ENCODE measurements at regions not wholly inside any gene's neighbourhood (a gene's known extent, or its start where the extent isn't known, plus 50 kb on each side); places are given as distances from the start of the nearest gene placed in this dataset.

DNA sequence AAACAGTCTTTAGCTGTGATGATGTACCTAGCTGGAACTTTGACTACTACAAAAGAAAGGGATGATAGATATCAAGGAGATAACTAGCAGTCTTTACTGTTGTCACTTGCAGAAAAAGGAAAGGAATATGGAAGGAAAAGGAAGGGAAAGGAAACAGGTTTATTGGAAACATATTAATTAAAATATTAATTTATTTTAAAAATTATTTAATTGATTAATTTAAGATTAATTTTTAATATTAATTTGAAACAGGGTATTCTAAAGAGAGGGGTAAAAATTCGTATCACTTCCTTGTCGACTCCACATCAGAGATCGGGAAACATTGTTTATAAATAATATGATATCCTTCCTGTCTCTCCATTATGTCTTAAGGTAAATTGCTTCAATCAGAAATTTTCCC, 186.5 kb upstream of the IL15 start:
- Histone ChIP-seq H3K23ac (ENCODE audit: insufficient read length) (no peak overlapping the region), H2BK20ac (ENCODE audit: low read length) (no peak overlapping the region), H3K4me2 (ENCODE audit: insufficient read depth in 1 of 2, low read depth in 2 of 2, low read length in 2 of 2) (no peak overlapping the region), H3K79me2 (ENCODE audit: control insufficient read depth in 1 of 2, insufficient read depth in 2 of 2, low read length in 2 of 2) (no peaks in the 10 kb centered on the region), H3K56ac (replicated peaks; ENCODE audit: insufficient read length, low read depth, low read length) (no peak overlapping the region), H2BK15ac (ENCODE audit: low read length) (no peak overlapping the region), H2BK120ac (replicated peaks; ENCODE audit: low read depth, low read length) (no peak overlapping the region), H3K27ac (ENCODE audit: low read depth, low read length) (no peak overlapping the region), H3K79me1 (ENCODE audit: low read depth, low read length) (no peaks in the 10 kb centered on the region), H3K27me3 (replicated peaks in 1 of 4; ENCODE audit: control insufficient read depth in 3 of 4, extremely low read depth in 1 of 4, insufficient read depth in 3 of 4, low read length in 3 of 4) (no peaks in the 10 kb centered on the region), H4K91ac (replicated peaks; ENCODE audit: insufficient read length, low read length) (no peak overlapping the region), H3K36me3 (ENCODE audit: control insufficient read depth in 2 of 4, insufficient read depth in 4 of 4, low read length in 3 of 4) (no peaks in the 10 kb centered on the region; a peak in 1 of 8 replicates), H3K4ac (replicated peaks; ENCODE audit: insufficient read length, low read depth, low read length) (no peak overlapping the region), H4K5ac (ENCODE audit: insufficient read length, low read depth, low read length) (no peak overlapping the region), H4K8ac (ENCODE audit: extremely low read depth, insufficient read depth, low read length) (no peak overlapping the region), H3K18ac (ENCODE audit: extremely low read depth, low read length) (no peak overlapping the region), H4K20me1 (replicated peaks in 1 of 2; ENCODE audit: control insufficient read depth in 1 of 2, insufficient read depth in 2 of 2, low read length in 2 of 2) (no peaks in the 10 kb centered on the region), H3K4me1 (replicated peaks in 1 of 4; ENCODE audit: control insufficient read depth in 3 of 4, insufficient read depth in 4 of 4, low read length in 3 of 4) (no peaks in the 10 kb centered on the region), H3K14ac (ENCODE audit: insufficient read length) (no peak overlapping the region), H2AFZ (ENCODE audit: low read length) (no peak overlapping the region), H3K9me3 (ENCODE audit: insufficient read depth in 2 of 2, low read depth in 1 of 2, low read length in 1 of 2) (peaks cover 0 to 2% of the 10 kb centered on the region in 2 experiments; a peak in 1 of 4 replicates), H3K23me2 (ENCODE audit: low read depth, low read length) (no peaks in the 10 kb centered on the region), H3K9ac (replicated peaks in 1 of 4; ENCODE audit: extremely low read depth in 1 of 4, low read depth in 3 of 4, low read length in 3 of 4) (no peak overlapping the region), H3K4me3 (ENCODE audit: extremely low read depth in 1 of 4, insufficient read depth in 2 of 4, low read depth in 3 of 4, low read length in 4 of 4) (no peak overlapping the region), H2AK5ac (ENCODE audit: low read depth, low read length) (no peak overlapping the region), H2BK5ac (ENCODE audit: low read depth, low read length) (no peak overlapping the region), H2BK12ac (ENCODE audit: low read depth, low read length) (no peak overlapping the region)
- WGBS, 2 experiments (ENCODE audit: extremely low coverage in 1 of 2, insufficient coverage in 1 of 2, insufficient read length in 1 of 2, insufficient replicate concordance in 2 of 2, low coverage in 1 of 2, low lambda C conversion rate in 2 of 2, missing lambda C conversion rate in 1 of 2), result 97% methylated on average over 3 of the region's 3 CpGs; no CpG with 5 or more reads in 1 of the 2 experiments
- DNase-seq (ENCODE audit: low read depth in 1 of 2, low spot score in 2 of 2), result no peak
- TF ChIP-seq SUZ12 (IDR thresholded peaks at IDR 0.05; ENCODE audit: low read length) (no peak), RBBP5 (IDR thresholded peaks at IDR 0.05; ENCODE audit: borderline replicate concordance, low read depth, low read length) (no peak), CHD2 (IDR thresholded peaks at IDR 0.05; ENCODE audit: low read length) (no peak), NRF1 (IDR thresholded peaks at IDR 0.05; ENCODE audit: low read depth, low read length) (no peak), BCL11A (IDR thresholded peaks at IDR 0.05; ENCODE audit: low read depth in 2 of 2, low read length in 2 of 2) (no peak), TBP (IDR thresholded peaks at IDR 0.05; ENCODE audit: low read depth, low read length) (no peak)
- TF ChIP-seq, protein P1, sequence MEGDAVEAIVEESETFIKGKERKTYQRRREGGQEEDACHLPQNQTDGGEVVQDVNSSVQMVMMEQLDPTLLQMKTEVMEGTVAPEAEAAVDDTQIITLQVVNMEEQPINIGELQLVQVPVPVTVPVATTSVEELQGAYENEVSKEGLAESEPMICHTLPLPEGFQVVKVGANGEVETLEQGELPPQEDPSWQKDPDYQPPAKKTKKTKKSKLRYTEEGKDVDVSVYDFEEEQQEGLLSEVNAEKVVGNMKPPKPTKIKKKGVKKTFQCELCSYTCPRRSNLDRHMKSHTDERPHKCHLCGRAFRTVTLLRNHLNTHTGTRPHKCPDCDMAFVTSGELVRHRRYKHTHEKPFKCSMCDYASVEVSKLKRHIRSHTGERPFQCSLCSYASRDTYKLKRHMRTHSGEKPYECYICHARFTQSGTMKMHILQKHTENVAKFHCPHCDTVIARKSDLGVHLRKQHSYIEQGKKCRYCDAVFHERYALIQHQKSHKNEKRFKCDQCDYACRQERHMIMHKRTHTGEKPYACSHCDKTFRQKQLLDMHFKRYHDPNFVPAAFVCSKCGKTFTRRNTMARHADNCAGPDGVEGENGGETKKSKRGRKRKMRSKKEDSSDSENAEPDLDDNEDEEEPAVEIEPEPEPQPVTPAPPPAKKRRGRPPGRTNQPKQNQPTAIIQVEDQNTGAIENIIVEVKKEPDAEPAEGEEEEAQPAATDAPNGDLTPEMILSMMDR (IDR thresholded peaks at IDR 0.05; ENCODE audit: control extremely low read depth in 1 of 3, insufficient read depth in 1 of 3, low read depth in 1 of 3, low read length in 3 of 3), result no peak
- CTCF ChIA-PET (ENCODE audit: partially characterized antibody), result no interaction called here
- POLR2A ChIA-PET (ENCODE audit: partially characterized antibody), result no interaction called here
- FAIRE-seq, result no peak

Data from H1 (cell line).